ENCODE measurements at regions not wholly inside any gene's neighbourhood (a gene's known extent, or its start where the extent isn't known, plus 50 kb on each side); places are given as distances from the start of the nearest gene placed in this dataset.

DNA sequence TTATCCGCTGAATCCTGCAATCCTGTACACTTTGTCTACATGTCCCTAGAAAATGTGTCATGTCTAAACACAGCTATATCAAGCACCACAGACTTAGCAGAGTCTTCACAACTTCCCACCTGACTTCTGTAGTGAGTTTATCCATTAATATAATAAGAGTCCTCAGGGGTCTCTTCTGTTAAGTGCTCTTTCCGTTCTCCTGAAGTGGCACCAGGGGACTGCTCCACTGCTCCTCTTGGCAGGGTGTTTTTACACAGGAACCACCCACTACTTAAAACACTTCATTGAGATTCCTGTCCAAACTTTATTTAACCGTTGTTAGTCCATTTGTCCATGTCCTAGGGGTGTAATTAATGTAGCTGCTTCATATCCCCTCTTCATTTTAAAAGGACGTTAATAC, 1000.4 kb downstream of the STPG2 start:
- TF ChIP-seq CTCF (IDR thresholded peaks at IDR 0.05) (no peak), POLR2A (IDR thresholded peaks at IDR 0.05) (no peak), EP300 (IDR thresholded peaks at IDR 0.05; ENCODE audit: low read depth) (no peak)

All from transverse colon (tissue), 3 donors.